ENCODE measurements at regions not wholly inside any gene's neighbourhood (a gene's known extent, or its start where the extent isn't known, plus 50 kb on each side); places are given as distances from the start of the nearest gene placed in this dataset.
"Not testable (repeated sequence)": the region's sequence is repeated elsewhere in the genome, so short reads cannot be mapped to it uniquely, and the experiment has no call there.

- no peak for DNase-seq (ENCODE audit: low spot score)
- no peak for ATAC-seq
Observed at GRCh38 chr18:39620551-39621168, 2055.1 kb upstream of the CELF4 start.

- DNase-seq (ENCODE audit: low spot score): no peak
Observed at GRCh38 chr18:39618265-39619003, 2052.8 kb upstream of the CELF4 start.

GRCh38 chr18:39611381-39612100 is 2045.9 kb upstream of the CELF4 start:
- no peak for DNase-seq (ENCODE audit: low spot score)
- no peak for ATAC-seq

More at GRCh38 chr18:39618265-39619003, 2052.8 kb upstream of the CELF4 start:
- ATAC-seq: no peak

GRCh38 chr18:39607034-39607433 is 2041.4 kb upstream of the CELF4 start:
- ATAC-seq (no peak), DNase-seq (ENCODE audit: low spot score) (no peak)

GRCh38 chr18:39604836-39605235 is 2039.2 kb upstream of the CELF4 start:
- no peak for DNase-seq (ENCODE audit: low spot score)
- no peak for ATAC-seq

GRCh38 chr18:39602131-39602530 is 2036.5 kb upstream of the CELF4 start:
- no peak for DNase-seq (ENCODE audit: low spot score)
- no peak for ATAC-seq

- DNase-seq (ENCODE audit: low spot score): no peak
- ATAC-seq: no peak
Observed at GRCh38 chr18:39600894-39601293, 2035.3 kb upstream of the CELF4 start.

GRCh38 chr18:39599251-39599650 is 2033.7 kb upstream of the CELF4 start:
- ATAC-seq (no peak), DNase-seq (ENCODE audit: low spot score) (no peak)

- no peak for DNase-seq (ENCODE audit: low spot score)
- ATAC-seq: no peak
Observed at GRCh38 chr18:39596891-39597290, 2031.3 kb upstream of the CELF4 start.

- DNase-seq (ENCODE audit: low spot score) (no peak), ATAC-seq (no peak)
Observed at GRCh38 chr18:39596221-39596620, 2030.6 kb upstream of the CELF4 start.

- ATAC-seq (no peak), DNase-seq (ENCODE audit: low spot score) (no peak)
Observed at GRCh38 chr18:39594206-39594605, 2028.6 kb upstream of the CELF4 start.

GRCh38 chr18:39591649-39592048 is 2026.1 kb upstream of the CELF4 start:
- no peak for ATAC-seq
- no peak for DNase-seq (ENCODE audit: low spot score)

- no peak for DNase-seq (ENCODE audit: low spot score)
- no peak for ATAC-seq
Observed at GRCh38 chr18:39589496-39589895, 2023.9 kb upstream of the CELF4 start.

GRCh38 chr18:39587586-39587985 is 2022.0 kb upstream of the CELF4 start:
- DNase-seq (ENCODE audit: low spot score) (no peak), ATAC-seq (no peak)

GRCh38 chr18:39586741-39587140 is 2021.1 kb upstream of the CELF4 start:
- ATAC-seq (no peak), DNase-seq (ENCODE audit: low spot score) (no peak)

GRCh38 chr18:39574897-39575296 is 2009.3 kb upstream of the CELF4 start:
- no peak for ATAC-seq

GRCh38 chr18:39571511-39571910 is 2005.9 kb upstream of the CELF4 start:
- no peak for DNase-seq (ENCODE audit: low spot score)
- peak; percentile 62 for ATAC-seq

More at GRCh38 chr18:39574897-39575296, 2009.3 kb upstream of the CELF4 start:
- no peak for DNase-seq (ENCODE audit: low spot score)

- not testable (repeated sequence) for DNase-seq (ENCODE audit: low spot score); ATAC-seq
Observed at GRCh38 chr18:39565551-39566230, 2000.1 kb upstream of the CELF4 start.

GRCh38 chr18:39564716-39565115 is 1999.1 kb upstream of the CELF4 start:
- ATAC-seq (no peak), DNase-seq (ENCODE audit: low spot score) (no peak)

- no peak for ATAC-seq
- no peak for DNase-seq (ENCODE audit: low spot score)
Observed at GRCh38 chr18:39561126-39561525, 1995.5 kb upstream of the CELF4 start.

- no peak for ATAC-seq
- no peak for DNase-seq (ENCODE audit: low spot score)
Observed at GRCh38 chr18:39558658-39559057, 1993.1 kb upstream of the CELF4 start.
